WTC11 (cell line): ENCODE measurements at regions not wholly inside any gene's neighbourhood (a gene's known extent, or its start where the extent isn't known, plus 50 kb on each side); places are given as distances from the start of the nearest gene placed in this dataset.

Experiments
- ATAC-seq: fragments of 200-7000 bp; cut with Tn5 transposase; 2 replicates; pipeline ENCODE4 v1.10.0; 2021; ENCODE audit warnings: mild to moderate bottlenecking, moderate library complexity
- CTCF ChIA-PET: fragments of 300-600 bp; sonication (Branson Sonifier 250); formaldehyde crosslinking; loops from one replicate; lab custom pipeline; 2021; ENCODE audit warnings: antibody characterized with exemption; lab: Charles Lee
- POLR2A ChIA-PET: fragments of 350-600 bp; sonication (Branson Sonifier 250); formaldehyde crosslinking; loops from one replicate; lab custom pipeline; 2021; ENCODE audit warnings: antibody characterized with exemption; lab: Charles Lee
- DNase-seq: peaks from one replicate; pipeline ENCODE4 v3.0.0; 2021; ENCODE audit warnings: low spot score
- H3K27ac Mint-ChIP-seq: 2 replicates; pipeline ENCODE4 v1.8.0; 2021; ENCODE audit warnings: mixed read lengths
- H3K27me3 Mint-ChIP-seq: 2 replicates; pipeline ENCODE4 v1.8.0; 2021; ENCODE audit warnings: low read depth, mild to moderate bottlenecking, moderate library complexity, mixed read lengths
- H3K36me3 Mint-ChIP-seq: 2 replicates; pipeline ENCODE4 v1.8.0; 2021; ENCODE audit warnings: mixed read lengths
- H3K4me1 Mint-ChIP-seq: 2 replicates; pipeline ENCODE4 v1.8.0; 2022; ENCODE audit warnings: mixed read lengths
- H3K4me3 Mint-ChIP-seq: 2 replicates; pipeline ENCODE4 v1.8.0; 2021; ENCODE audit warnings: mild to moderate bottlenecking, moderate library complexity, mixed read lengths
- H3K9me3 Mint-ChIP-seq: 2 replicates; pipeline ENCODE4 v1.8.0; 2021; ENCODE audit warnings: mixed read lengths
- ATF3 ChIP-seq: sonication (generic); formaldehyde crosslinking; conservative IDR thresholded peaks from 2 replicates; pipeline ENCODE4 v1.8.1; 2022; ENCODE audit warnings: mild to moderate bottlenecking, missing genetic modification reagents
- ETV6 ChIP-seq: sonication (generic); formaldehyde crosslinking; IDR thresholded peaks from 2 replicates; pipeline ENCODE4 v1.8.1; 2022; ENCODE audit warnings: mild to moderate bottlenecking, missing genetic modification reagents
- FOXP4 ChIP-seq: sonication (generic); formaldehyde crosslinking; IDR thresholded peaks from 2 replicates; pipeline ENCODE4 v1.8.0; 2022; ENCODE audit warnings: mild to moderate bottlenecking, missing genetic modification reagents
- GRHL2 ChIP-seq: fragments of 250-450 bp; sonication (Bioruptor Pico); IDR thresholded peaks from 2 replicates; pipeline ENCODE4 v1.8.0; 2022; ENCODE audit warnings: mild to moderate bottlenecking, moderate library complexity; ENCODE audit not compliant: insufficient replicate concordance, severe bottlenecking
- MXD4 ChIP-seq: fragments of 250-450 bp; sonication (Bioruptor Pico); IDR thresholded peaks from 2 replicates; pipeline ENCODE4 v1.8.0; 2021; ENCODE audit warnings: mild to moderate bottlenecking, moderate library complexity, borderline replicate concordance
- NFE2L1 ChIP-seq: sonication (generic); formaldehyde crosslinking; IDR thresholded peaks from 2 replicates; pipeline ENCODE4 v1.8.1; 2023; ENCODE audit warnings: missing genetic modification reagents
- RELA ChIP-seq: sonication (generic); formaldehyde crosslinking; IDR thresholded peaks from 2 replicates; pipeline ENCODE4 v1.8.1; 2022; ENCODE audit warnings: missing genetic modification reagents, mild to moderate bottlenecking, borderline replicate concordance
- SMAD4 ChIP-seq: sonication (generic); formaldehyde crosslinking; IDR thresholded peaks from 2 replicates; pipeline ENCODE4 v1.8.0; 2022; ENCODE audit warnings: mild to moderate bottlenecking, missing genetic modification reagents
- ZBTB43 ChIP-seq: sonication (generic); formaldehyde crosslinking; IDR thresholded peaks from 2 replicates; pipeline ENCODE4 v1.8.1; 2023; ENCODE audit warnings: mild to moderate bottlenecking, missing genetic modification reagents
- ZSCAN18 ChIP-seq: fragments of 250-450 bp; sonication (Bioruptor Pico); IDR thresholded peaks from 2 replicates; pipeline ENCODE4 v2.1.2; 2022; ENCODE audit warnings: mild to moderate bottlenecking, moderate library complexity
- TF ChIP-seq, protein P1 (sequence below): sonication (generic); formaldehyde crosslinking; IDR thresholded peaks from 2 replicates; pipeline ENCODE4 v1.8.1; 2023; ENCODE audit warnings: mild to moderate bottlenecking, missing genetic modification reagents
- TF ChIP-seq, protein P2 (sequence below): sonication (generic); formaldehyde crosslinking; IDR thresholded peaks from 2 replicates; pipeline ENCODE4 v1.8.1; 2023; ENCODE audit warnings: mild to moderate bottlenecking, missing genetic modification reagents, moderate library complexity

GRCh38 chr2:16190446-16191270 is 250.3 kb downstream of the MYCN start:
- POLR2A ChIA-PET, result no interaction called here

GRCh38 chr2:16189836-16190160 is 249.4 kb downstream of the MYCN start:
- Mint-ChIP-seq H3K36me3 (no peaks in the 10 kb centered on the region), H3K4me3 (no peak overlapping the region)
- no peak for ATAC-seq
- no peak for TF ChIP-seq ATF3
- TF ChIP-seq, protein P1, sequence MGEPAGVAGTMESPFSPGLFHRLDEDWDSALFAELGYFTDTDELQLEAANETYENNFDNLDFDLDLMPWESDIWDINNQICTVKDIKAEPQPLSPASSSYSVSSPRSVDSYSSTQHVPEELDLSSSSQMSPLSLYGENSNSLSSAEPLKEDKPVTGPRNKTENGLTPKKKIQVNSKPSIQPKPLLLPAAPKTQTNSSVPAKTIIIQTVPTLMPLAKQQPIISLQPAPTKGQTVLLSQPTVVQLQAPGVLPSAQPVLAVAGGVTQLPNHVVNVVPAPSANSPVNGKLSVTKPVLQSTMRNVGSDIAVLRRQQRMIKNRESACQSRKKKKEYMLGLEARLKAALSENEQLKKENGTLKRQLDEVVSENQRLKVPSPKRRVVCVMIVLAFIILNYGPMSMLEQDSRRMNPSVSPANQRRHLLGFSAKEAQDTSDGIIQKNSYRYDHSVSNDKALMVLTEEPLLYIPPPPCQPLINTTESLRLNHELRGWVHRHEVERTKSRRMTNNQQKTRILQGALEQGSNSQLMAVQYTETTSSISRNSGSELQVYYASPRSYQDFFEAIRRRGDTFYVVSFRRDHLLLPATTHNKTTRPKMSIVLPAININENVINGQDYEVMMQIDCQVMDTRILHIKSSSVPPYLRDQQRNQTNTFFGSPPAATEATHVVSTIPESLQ (CRISPR knock-in tag), result no peak
- no peak for TF ChIP-seq ZBTB43 (CRISPR knock-in tag)
- no peak for TF ChIP-seq ETV6
- no peak for TF ChIP-seq FOXP4 (CRISPR knock-in tag)
- no peak for TF ChIP-seq SMAD4 (CRISPR knock-in tag)
- no peak for TF ChIP-seq NFE2L1
- TF ChIP-seq ZSCAN18 (CRISPR knock-in tag), result no peak
- TF ChIP-seq MXD4 (CRISPR knock-in tag), result no peak
- TF ChIP-seq GRHL2 (CRISPR knock-in tag), result no peak
- TF ChIP-seq, protein P2, sequence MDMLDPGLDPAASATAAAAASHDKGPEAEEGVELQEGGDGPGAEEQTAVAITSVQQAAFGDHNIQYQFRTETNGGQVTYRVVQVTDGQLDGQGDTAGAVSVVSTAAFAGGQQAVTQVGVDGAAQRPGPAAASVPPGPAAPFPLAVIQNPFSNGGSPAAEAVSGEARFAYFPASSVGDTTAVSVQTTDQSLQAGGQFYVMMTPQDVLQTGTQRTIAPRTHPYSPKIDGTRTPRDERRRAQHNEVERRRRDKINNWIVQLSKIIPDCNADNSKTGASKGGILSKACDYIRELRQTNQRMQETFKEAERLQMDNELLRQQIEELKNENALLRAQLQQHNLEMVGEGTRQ, result no peak
- TF ChIP-seq, all 79 proteins: peak for 0
- CTCF ChIA-PET, result no interaction called here
- Mint-ChIP-seq H3K27ac (no peak overlapping the region), H3K9me3 (0 out of 2 replicates have a peak, but pooled peaks cover 6% of the 10 kb centered on the region), H3K27me3 (no peaks in the 10 kb centered on the region), H3K4me1 (peaks cover 21% of the 10 kb centered on the region)
- no peak for DNase-seq
- POLR2A ChIA-PET, result no interaction called here

More at GRCh38 chr2:16190446-16191270, 250.3 kb downstream of the MYCN start:
- Mint-ChIP-seq H3K4me1 (peaks cover 12% of the 10 kb centered on the region), H3K9me3 (0 out of 2 replicates have a peak, but pooled peaks cover 6% of the 10 kb centered on the region), H3K27me3 (no peaks in the 10 kb centered on the region)
- TF ChIP-seq, protein P1 (CRISPR knock-in tag), result no peak
- no peak for TF ChIP-seq RELA (CRISPR knock-in tag)
- TF ChIP-seq, all 79 proteins: peak for 0
- Mint-ChIP-seq H3K27ac (no peak overlapping the region), H3K4me3 (no peak overlapping the region), H3K36me3 (no peaks in the 10 kb centered on the region)
- ATAC-seq (no peak), DNase-seq (no peak)
- CTCF ChIA-PET, result no interaction called here
